Panc1 (cell line): ENCODE measurements at regions not wholly inside any gene's neighbourhood (a gene's known extent, or its start where the extent isn't known, plus 50 kb on each side); places are given as distances from the start of the nearest gene placed in this dataset.

Source experiments
- POLR2AphosphoS5 ChIP-seq: IDR thresholded peaks from 2 replicates; pipeline ENCODE4 v1.6.1; 2012; ENCODE audit warnings: mild to moderate bottlenecking, low read depth, low read length, moderate library complexity
- TCF7L2 ChIP-seq: IDR thresholded peaks from 2 replicates; pipeline ENCODE4 v1.6.1; 2011; ENCODE audit warnings: mild to moderate bottlenecking, low read depth, low read length, inconsistent platforms
- TF ChIP-seq, protein P1 (sequence below): fragments of 450-650 bp; IDR thresholded peaks from 2 replicates; pipeline ENCODE4 v1.5.1; 2017; ENCODE audit warnings: mild to moderate bottlenecking
- TF ChIP-seq, protein P2 (sequence below), 2 experiments: IDR thresholded peaks; 2 replicates each; pipeline ENCODE4 v1.6.1; 2011 to 2012; ENCODE audit warnings: low read depth in 2 of 2, control low read depth in 1 of 2, low read length in 1 of 2, mild to moderate bottlenecking in 1 of 2, moderate library complexity in 1 of 2; ENCODE audit not compliant: insufficient read depth in 1 of 2

DNA sequence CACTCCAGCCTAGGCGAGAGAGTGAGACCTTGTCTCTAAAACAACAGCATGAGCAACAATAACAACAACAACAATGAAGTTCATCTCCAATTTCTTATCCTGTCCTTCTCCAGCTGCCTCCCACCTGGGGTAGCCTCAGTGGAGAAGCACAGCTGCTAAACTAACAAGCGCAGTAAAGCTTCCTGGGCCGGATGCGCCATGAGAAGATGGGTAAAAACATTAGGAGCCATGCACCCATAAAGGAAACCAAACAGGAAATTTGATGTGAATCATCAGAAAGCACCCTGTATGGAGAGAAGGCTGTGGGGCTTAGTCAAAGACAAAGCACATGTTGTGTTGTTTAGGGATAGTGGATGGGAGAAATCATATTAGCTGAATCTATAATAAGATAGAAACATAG lies 61.1 kb upstream of the CCN6 start:
- TF ChIP-seq, protein P1, sequence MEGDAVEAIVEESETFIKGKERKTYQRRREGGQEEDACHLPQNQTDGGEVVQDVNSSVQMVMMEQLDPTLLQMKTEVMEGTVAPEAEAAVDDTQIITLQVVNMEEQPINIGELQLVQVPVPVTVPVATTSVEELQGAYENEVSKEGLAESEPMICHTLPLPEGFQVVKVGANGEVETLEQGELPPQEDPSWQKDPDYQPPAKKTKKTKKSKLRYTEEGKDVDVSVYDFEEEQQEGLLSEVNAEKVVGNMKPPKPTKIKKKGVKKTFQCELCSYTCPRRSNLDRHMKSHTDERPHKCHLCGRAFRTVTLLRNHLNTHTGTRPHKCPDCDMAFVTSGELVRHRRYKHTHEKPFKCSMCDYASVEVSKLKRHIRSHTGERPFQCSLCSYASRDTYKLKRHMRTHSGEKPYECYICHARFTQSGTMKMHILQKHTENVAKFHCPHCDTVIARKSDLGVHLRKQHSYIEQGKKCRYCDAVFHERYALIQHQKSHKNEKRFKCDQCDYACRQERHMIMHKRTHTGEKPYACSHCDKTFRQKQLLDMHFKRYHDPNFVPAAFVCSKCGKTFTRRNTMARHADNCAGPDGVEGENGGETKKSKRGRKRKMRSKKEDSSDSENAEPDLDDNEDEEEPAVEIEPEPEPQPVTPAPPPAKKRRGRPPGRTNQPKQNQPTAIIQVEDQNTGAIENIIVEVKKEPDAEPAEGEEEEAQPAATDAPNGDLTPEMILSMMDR = no peak
- TF ChIP-seq POLR2AphosphoS5 (no peak), TCF7L2 (no peak)
- TF ChIP-seq, protein P2, sequence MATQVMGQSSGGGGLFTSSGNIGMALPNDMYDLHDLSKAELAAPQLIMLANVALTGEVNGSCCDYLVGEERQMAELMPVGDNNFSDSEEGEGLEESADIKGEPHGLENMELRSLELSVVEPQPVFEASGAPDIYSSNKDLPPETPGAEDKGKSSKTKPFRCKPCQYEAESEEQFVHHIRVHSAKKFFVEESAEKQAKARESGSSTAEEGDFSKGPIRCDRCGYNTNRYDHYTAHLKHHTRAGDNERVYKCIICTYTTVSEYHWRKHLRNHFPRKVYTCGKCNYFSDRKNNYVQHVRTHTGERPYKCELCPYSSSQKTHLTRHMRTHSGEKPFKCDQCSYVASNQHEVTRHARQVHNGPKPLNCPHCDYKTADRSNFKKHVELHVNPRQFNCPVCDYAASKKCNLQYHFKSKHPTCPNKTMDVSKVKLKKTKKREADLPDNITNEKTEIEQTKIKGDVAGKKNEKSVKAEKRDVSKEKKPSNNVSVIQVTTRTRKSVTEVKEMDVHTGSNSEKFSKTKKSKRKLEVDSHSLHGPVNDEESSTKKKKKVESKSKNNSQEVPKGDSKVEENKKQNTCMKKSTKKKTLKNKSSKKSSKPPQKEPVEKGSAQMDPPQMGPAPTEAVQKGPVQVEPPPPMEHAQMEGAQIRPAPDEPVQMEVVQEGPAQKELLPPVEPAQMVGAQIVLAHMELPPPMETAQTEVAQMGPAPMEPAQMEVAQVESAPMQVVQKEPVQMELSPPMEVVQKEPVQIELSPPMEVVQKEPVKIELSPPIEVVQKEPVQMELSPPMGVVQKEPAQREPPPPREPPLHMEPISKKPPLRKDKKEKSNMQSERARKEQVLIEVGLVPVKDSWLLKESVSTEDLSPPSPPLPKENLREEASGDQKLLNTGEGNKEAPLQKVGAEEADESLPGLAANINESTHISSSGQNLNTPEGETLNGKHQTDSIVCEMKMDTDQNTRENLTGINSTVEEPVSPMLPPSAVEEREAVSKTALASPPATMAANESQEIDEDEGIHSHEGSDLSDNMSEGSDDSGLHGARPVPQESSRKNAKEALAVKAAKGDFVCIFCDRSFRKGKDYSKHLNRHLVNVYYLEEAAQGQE (IDR thresholded peaks at IDR 0.05; ENCODE audit: insufficient read depth in 1 of 2, low read depth in 2 of 2, low read length in 1 of 2) = no peak
